A549 (cell line): ENCODE measurements at regions not wholly inside any gene's neighbourhood (a gene's known extent, or its start where the extent isn't known, plus 50 kb on each side); places are given as distances from the start of the nearest gene placed in this dataset.

Experiments
- ATAC-seq, 2 experiments: fragments of 200-7000 bp in 1 of 2; fragments of >200 bp in 1 of 2; cut with Nextera tagmentation in 1 of 2; cut with Tn5 transposase in 1 of 2; 3 replicates each; pipeline versions ENCODE4 v1.8.0 to v1.9.1; 2018 to 2020; ENCODE audit warnings: mild to moderate bottlenecking in 1 of 2, moderate library complexity in 1 of 2
- CTCF ChIA-PET: fragments of 300-600 bp; sonication (Branson Sonifier 250); formaldehyde crosslinking; extraction: SDS; loops from one replicate; lab custom pipeline; 2021; ENCODE audit warnings: antibody characterized with exemption, inconsistent platforms; lab: Yijun Ruan, JAX
- POLR2A ChIA-PET: fragments of 350-600 bp; formaldehyde crosslinking; extraction: SDS; loops from one replicate; lab custom pipeline; 2021; ENCODE audit warnings: antibody characterized with exemption, inconsistent platforms; lab: Yijun Ruan, JAX
- DNase-seq, 2 experiments: peaks; one replicate each; pipeline versions ENCODE4 v3.0.0 to v3.0.0-alpha.2; 2011 to 2016; ENCODE audit warnings: low read depth in 1 of 2, low spot score in 1 of 2
- FAIRE-seq: peaks from 2 replicates; lab custom pipeline; 2011; peaks lifted over from hg19 to GRCh38; lab: Jason Lieb, UNC
- H3K27ac ChIP-seq, 2 experiments: fragments of >200 bp; sonication (Bioruptor Twin); formaldehyde crosslinking; 3 replicates each; pipeline ENCODE4 v1.5.1; 2016 to 2017
- H3K4me1 ChIP-seq: fragments of >200 bp; sonication (Bioruptor Twin); formaldehyde crosslinking; 3 replicates; pipeline ENCODE4 v1.6.1; 2016
- H3K4me2 ChIP-seq: fragments of >200 bp; sonication (Bioruptor Twin); formaldehyde crosslinking; 3 replicates; pipeline ENCODE4 v1.6.1; 2016
- H3K4me3 ChIP-seq: fragments of >200 bp; sonication (Bioruptor Twin); formaldehyde crosslinking; 3 replicates; pipeline ENCODE4 v1.5.1; 2016
- H3K9me3 ChIP-seq: fragments of >200 bp; sonication (Bioruptor Twin); formaldehyde crosslinking; 3 replicates; pipeline ENCODE4 v1.6.1; 2016
- CBX8 ChIP-seq: fragments of 200-600 bp; sonication (generic); IDR thresholded peaks from 2 replicates; pipeline ENCODE4 v1.6.1; 2016
- EHF ChIP-seq: fragments of 250-450 bp; sonication (Bioruptor Pico); IDR thresholded peaks from 2 replicates; pipeline ENCODE4 v1.5.0; 2020; ENCODE audit warnings: mild to moderate bottlenecking
- EHMT2 ChIP-seq: fragments of 200-600 bp; sonication (generic); IDR thresholded peaks from 2 replicates; pipeline ENCODE4 v1.6.1; 2016; ENCODE audit warnings: antibody characterized with exemption, low read depth, mild to moderate bottlenecking, moderate library complexity
- ESRRA ChIP-seq: fragments of 150-350 bp; IDR thresholded peaks from 2 replicates; pipeline ENCODE4 v1.6.1; 2014; ENCODE audit warnings: mild to moderate bottlenecking, low read length, borderline replicate concordance
- FOXS1 ChIP-seq: fragments of 250-450 bp; sonication (Bioruptor Pico); IDR thresholded peaks from 2 replicates; pipeline ENCODE4 v1.5.0; 2020; ENCODE audit warnings: mild to moderate bottlenecking, moderate library complexity
- HEYL ChIP-seq: fragments of 250-450 bp; sonication (Bioruptor Pico); IDR thresholded peaks from 2 replicates; pipeline ENCODE4 v1.8.0; 2021; ENCODE audit warnings: mild to moderate bottlenecking, moderate library complexity
- HOXB13 ChIP-seq: fragments of 250-450 bp; sonication (Bioruptor Pico); IDR thresholded peaks from 2 replicates; pipeline ENCODE4 v1.5.0; 2020; ENCODE audit warnings: low read depth, mild to moderate bottlenecking, moderate library complexity
- HOXB5 ChIP-seq: fragments of 250-450 bp; sonication (Bioruptor Pico); IDR thresholded peaks from 2 replicates; pipeline ENCODE4 v1.5.0; 2020; ENCODE audit warnings: mild to moderate bottlenecking, moderate library complexity
- JUN ChIP-seq, 2 experiments: fragments of >200 bp; sonication (Bioruptor Twin); formaldehyde crosslinking; IDR thresholded peaks; 2 replicates in 1 of 2; 3 replicates in 1 of 2; pipeline ENCODE4 v1.6.1; 2016 to 2017
- JUNB ChIP-seq: fragments of >200 bp; sonication (Bioruptor Twin); formaldehyde crosslinking; IDR thresholded peaks from 2 replicates; pipeline ENCODE4 v1.6.1; 2016
- KDM5A ChIP-seq: fragments of 200-600 bp; sonication (generic); IDR thresholded peaks from 2 replicates; pipeline ENCODE4 v1.6.1; 2016; ENCODE audit warnings: antibody characterized with exemption, mild to moderate bottlenecking
- MYC ChIP-seq: IDR thresholded peaks from 2 replicates; pipeline ENCODE4 v1.6.1; 2012; ENCODE audit warnings: mild to moderate bottlenecking, inconsistent platforms, low read length, improper control_type of control experiment, borderline replicate concordance
- NFE2L2 ChIP-seq: fragments of 150-350 bp; conservative IDR thresholded peaks from 2 replicates; pipeline ENCODE4 v1.6.1; 2014; ENCODE audit warnings: low read length
- NR3C1 ChIP-seq: fragments of >200 bp; sonication (Bioruptor Twin); formaldehyde crosslinking; IDR thresholded peaks from 3 replicates; pipeline ENCODE4 v1.6.1; 2017
- POLR2A ChIP-seq: IDR thresholded peaks from 2 replicates; pipeline ENCODE4 v1.6.1; 2012; ENCODE audit warnings: mild to moderate bottlenecking, low read length
- POLR2AphosphoS2 ChIP-seq: conservative IDR thresholded peaks from 2 replicates; pipeline ENCODE4 v1.6.1; 2012; ENCODE audit warnings: low read length, improper control_type of control experiment, inconsistent platforms
- RCOR1 ChIP-seq: fragments of 150-350 bp; IDR thresholded peaks from 2 replicates; pipeline ENCODE4 v1.6.1; 2014; ENCODE audit warnings: antibody characterized with exemption, low read length, low read depth
- RFX5 ChIP-seq: fragments of 450-650 bp; IDR thresholded peaks from 2 replicates; pipeline ENCODE4 v1.7.1; 2014; ENCODE audit warnings: antibody characterized with exemption, mild to moderate bottlenecking, moderate library complexity
- TFCP2L1 ChIP-seq: fragments of 250-450 bp; sonication (Bioruptor Pico); IDR thresholded peaks from 2 replicates; pipeline ENCODE4 v1.5.0; 2021; ENCODE audit warnings: mild to moderate bottlenecking
- TP53 ChIP-seq: fragments of 250-450 bp; sonication (Bioruptor Pico); IDR thresholded peaks from 2 replicates; pipeline ENCODE4 v1.5.0; 2021; ENCODE audit warnings: mild to moderate bottlenecking, moderate library complexity
- ZFP36 ChIP-seq: fragments of 450-650 bp; IDR thresholded peaks from 2 replicates; pipeline ENCODE4 v1.6.1; 2014; ENCODE audit warnings: borderline replicate concordance; ENCODE audit not compliant: partially characterized antibody
- ZSCAN20 ChIP-seq: fragments of 250-450 bp; sonication (Bioruptor Pico); IDR thresholded peaks from 2 replicates; pipeline ENCODE4 v1.8.0; 2022; ENCODE audit warnings: mild to moderate bottlenecking, moderate library complexity
- WGBS: methylation state at CpG from one replicate; pipeline ENCODE4 v1.1.6; 2017; ENCODE audit errors: missing lambda C conversion rate; 5-methylcytosine and 5-hydroxymethylcytosine counted together
- TF ChIP-seq, protein P1 (sequence below): fragments of >200 bp; sonication (Bioruptor Twin); formaldehyde crosslinking; IDR thresholded peaks from 2 replicates; pipeline ENCODE4 v1.6.1; 2016
- TF ChIP-seq, protein P2 (sequence below): IDR thresholded peaks from 2 replicates; pipeline ENCODE4 v1.6.1; 2012; ENCODE audit warnings: low read depth, borderline replicate concordance
- TF ChIP-seq, protein P3 (sequence below): fragments of 450-650 bp; IDR thresholded peaks from 2 replicates; pipeline ENCODE4 v1.6.1; 2014; ENCODE audit warnings: antibody characterized with exemption
- TF ChIP-seq, protein P4 (sequence below): fragments of 250-450 bp; sonication (Bioruptor Pico); IDR thresholded peaks from 2 replicates; pipeline ENCODE4 v1.5.0; 2021; ENCODE audit warnings: mild to moderate bottlenecking, moderate library complexity, borderline replicate concordance
- TF ChIP-seq, protein P5 (sequence below): IDR thresholded peaks from 2 replicates; pipeline ENCODE4 v1.6.1; 2012
- TF ChIP-seq, protein P6 (sequence below): fragments of >200 bp; sonication (Bioruptor Twin); formaldehyde crosslinking; IDR thresholded peaks from 3 replicates; pipeline ENCODE4 v1.6.1; 2016

DNA sequence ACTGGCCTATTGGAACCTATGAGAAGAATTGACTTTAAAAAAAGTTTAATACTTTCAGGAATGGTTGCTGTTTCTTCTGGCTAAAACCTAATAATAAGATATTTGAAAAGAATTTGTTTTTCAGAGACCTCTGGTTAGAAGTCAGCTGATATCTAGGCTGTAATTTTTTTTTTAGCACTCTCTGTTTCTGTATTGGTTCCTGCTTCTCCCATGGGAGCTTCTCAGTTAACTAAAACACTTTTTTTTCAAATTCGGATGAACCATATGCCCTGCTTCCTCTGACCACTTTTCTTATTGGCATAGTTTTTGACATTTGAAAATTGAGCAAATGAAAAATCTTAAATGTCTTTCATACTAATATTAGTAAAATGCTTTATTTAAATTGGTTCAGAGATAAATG lies 163.5 kb upstream of the SLC10A2 start:
- DNase-seq (no peak), FAIRE-seq (no peak)
- CTCF ChIA-PET: no interaction called here
- no peaks in the 10 kb centered on the region for H3K4me1 ChIP-seq
- H3K4me2 ChIP-seq: no peak overlapping the region
- no peak overlapping the region for H3K27ac ChIP-seq
- no peak overlapping the region for H3K4me3 ChIP-seq
- TF ChIP-seq ZFP36 (no peak), TFCP2L1 (CRISPR knock-in tag) (no peak), RCOR1 (no peak), NR3C1 (no peak), HOXB5 (CRISPR knock-in tag) (no peak), JUN (IDR thresholded peaks at IDR 0.05) (no peak), ZSCAN20 (CRISPR knock-in tag) (no peak), POLR2A (no peak), POLR2AphosphoS2 (no peak), ESRRA (no peak), NFE2L2 (no peak), MYC (no peak)
- TF ChIP-seq, protein P1, sequence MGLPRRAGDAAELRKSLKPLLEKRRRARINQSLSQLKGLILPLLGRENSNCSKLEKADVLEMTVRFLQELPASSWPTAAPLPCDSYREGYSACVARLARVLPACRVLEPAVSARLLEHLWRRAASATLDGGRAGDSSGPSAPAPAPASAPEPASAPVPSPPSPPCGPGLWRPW: no peak
- TF ChIP-seq, all 56 proteins: peak for 0
- POLR2A ChIA-PET: no interaction called here
- WGBS: 22% methylated on average over 1 of the region's 1 CpG
- no peak for ATAC-seq
- no peaks in the 10 kb centered on the region for H3K9me3 ChIP-seq

DNA sequence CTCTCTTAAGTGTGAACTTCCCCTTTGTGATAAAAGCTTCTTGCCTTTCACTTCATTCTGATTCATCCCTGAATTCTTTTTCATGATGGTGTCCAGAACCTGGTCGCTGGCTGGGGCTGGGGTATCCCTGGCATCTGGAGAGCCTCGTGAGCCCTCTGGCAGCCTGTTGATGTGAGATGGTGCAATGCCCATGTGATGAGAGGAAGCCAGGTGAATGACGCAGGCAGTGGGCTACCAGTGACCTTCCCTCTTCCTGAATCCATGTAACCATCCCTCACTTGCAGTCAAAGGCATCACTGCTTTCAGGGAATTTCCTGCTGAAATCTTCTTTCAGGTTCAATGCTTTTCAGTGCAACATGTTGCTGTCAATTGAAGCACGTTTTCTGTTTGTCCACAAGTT lies 158.6 kb upstream of the SLC10A2 start:
- Histone ChIP-seq H3K4me3 (no peak overlapping the region), H3K27ac (no peak overlapping the region), H3K4me2 (no peak overlapping the region), H3K4me1 (no peaks in the 10 kb centered on the region), H3K9me3 (no peaks in the 10 kb centered on the region)
- DNase-seq: no peak
- ATAC-seq: no peak
- WGBS: 2% methylated on average over 4 of the region's 4 CpGs
- TF ChIP-seq HOXB13 (CRISPR knock-in tag) (no peak), FOXS1 (no peak), HEYL (CRISPR knock-in tag) (no peak), TP53 (CRISPR knock-in tag) (no peak), ESRRA (no peak), RFX5 (no peak), CBX8 (no peak), KDM5A (no peak), RCOR1 (no peak)
- TF ChIP-seq, protein P2, sequence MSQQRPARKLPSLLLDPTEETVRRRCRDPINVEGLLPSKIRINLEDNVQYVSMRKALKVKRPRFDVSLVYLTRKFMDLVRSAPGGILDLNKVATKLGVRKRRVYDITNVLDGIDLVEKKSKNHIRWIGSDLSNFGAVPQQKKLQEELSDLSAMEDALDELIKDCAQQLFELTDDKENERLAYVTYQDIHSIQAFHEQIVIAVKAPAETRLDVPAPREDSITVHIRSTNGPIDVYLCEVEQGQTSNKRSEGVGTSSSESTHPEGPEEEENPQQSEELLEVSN: no peak
- TF ChIP-seq, protein P3, sequence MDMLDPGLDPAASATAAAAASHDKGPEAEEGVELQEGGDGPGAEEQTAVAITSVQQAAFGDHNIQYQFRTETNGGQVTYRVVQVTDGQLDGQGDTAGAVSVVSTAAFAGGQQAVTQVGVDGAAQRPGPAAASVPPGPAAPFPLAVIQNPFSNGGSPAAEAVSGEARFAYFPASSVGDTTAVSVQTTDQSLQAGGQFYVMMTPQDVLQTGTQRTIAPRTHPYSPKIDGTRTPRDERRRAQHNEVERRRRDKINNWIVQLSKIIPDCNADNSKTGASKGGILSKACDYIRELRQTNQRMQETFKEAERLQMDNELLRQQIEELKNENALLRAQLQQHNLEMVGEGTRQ: no peak
- TF ChIP-seq, protein P4, sequence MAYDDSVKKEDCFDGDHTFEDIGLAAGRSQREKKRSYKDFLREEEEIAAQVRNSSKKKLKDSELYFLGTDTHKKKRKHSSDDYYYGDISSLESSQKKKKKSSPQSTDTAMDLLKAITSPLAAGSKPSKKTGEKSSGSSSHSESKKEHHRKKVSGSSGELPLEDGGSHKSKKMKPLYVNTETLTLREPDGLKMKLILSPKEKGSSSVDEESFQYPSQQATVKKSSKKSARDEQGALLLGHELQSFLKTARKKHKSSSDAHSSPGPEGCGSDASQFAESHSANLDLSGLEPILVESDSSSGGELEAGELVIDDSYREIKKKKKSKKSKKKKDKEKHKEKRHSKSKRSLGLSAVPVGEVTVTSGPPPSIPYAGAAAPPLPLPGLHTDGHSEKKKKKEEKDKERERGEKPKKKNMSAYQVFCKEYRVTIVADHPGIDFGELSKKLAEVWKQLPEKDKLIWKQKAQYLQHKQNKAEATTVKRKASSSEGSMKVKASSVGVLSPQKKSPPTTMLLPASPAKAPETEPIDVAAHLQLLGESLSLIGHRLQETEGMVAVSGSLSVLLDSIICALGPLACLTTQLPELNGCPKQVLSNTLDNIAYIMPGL: no peak
- TF ChIP-seq, protein P5, sequence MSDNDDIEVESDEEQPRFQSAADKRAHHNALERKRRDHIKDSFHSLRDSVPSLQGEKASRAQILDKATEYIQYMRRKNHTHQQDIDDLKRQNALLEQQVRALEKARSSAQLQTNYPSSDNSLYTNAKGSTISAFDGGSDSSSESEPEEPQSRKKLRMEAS: no peak
- CTCF ChIA-PET: no interaction called here
- POLR2A ChIA-PET: no interaction called here
- no peak for FAIRE-seq

DNA sequence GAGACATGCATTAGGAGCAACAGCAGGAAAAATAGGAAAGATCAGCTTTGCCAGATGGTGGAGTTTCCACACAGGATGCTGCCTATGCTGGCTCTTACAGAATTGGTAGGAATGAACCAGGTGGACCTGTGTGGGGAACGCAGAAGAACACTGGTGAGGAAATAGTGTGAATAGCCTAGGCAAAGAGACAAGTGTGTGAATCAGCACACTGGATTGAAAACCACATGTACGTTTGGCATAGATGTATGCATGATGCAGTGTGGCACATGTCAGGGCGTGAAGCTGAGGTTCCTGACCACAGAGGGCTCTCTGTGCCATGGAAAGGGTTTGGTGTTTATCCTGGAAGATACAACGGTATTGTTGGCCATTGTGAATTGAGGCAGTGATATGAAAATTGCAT lies 156.5 kb upstream of the SLC10A2 start:
- H3K27ac ChIP-seq: no peak overlapping the region
- H3K4me1 ChIP-seq: no peaks in the 10 kb centered on the region
- FAIRE-seq: no peak
- H3K9me3 ChIP-seq: no peaks in the 10 kb centered on the region
- no peak for ATAC-seq
- no peak overlapping the region for H3K4me2 ChIP-seq
- ChIA-PET POLR2A (no interaction called here), CTCF (no interaction called here)
- DNase-seq: no peak
- TF ChIP-seq EHMT2 (no peak), EHF (no peak), ESRRA (no peak), NR3C1 (no peak), JUNB (no peak), RCOR1 (no peak)
- TF ChIP-seq, protein P1: no peak
- TF ChIP-seq, protein P6, sequence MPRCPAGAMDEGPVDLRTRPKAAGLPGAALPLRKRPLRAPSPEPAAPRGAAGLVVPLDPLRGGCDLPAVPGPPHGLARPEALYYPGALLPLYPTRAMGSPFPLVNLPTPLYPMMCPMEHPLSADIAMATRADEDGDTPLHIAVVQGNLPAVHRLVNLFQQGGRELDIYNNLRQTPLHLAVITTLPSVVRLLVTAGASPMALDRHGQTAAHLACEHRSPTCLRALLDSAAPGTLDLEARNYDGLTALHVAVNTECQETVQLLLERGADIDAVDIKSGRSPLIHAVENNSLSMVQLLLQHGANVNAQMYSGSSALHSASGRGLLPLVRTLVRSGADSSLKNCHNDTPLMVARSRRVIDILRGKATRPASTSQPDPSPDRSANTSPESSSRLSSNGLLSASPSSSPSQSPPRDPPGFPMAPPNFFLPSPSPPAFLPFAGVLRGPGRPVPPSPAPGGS: no peak
- WGBS: 0% methylated on average over 3 of the region's 4 CpGs
- H3K4me3 ChIP-seq: no peak overlapping the region
